ENCODE measurements at regions not wholly inside any gene's neighbourhood (a gene's known extent, or its start where the extent isn't known, plus 50 kb on each side); places are given as distances from the start of the nearest gene placed in this dataset.

GRCh38 chr6:23690453-23691049 is 435.5 kb upstream of the NRSN1 start:
- TF ChIP-seq POLR2A (IDR thresholded peaks at IDR 0.05), result no peak
- TF ChIP-seq, protein P1, sequence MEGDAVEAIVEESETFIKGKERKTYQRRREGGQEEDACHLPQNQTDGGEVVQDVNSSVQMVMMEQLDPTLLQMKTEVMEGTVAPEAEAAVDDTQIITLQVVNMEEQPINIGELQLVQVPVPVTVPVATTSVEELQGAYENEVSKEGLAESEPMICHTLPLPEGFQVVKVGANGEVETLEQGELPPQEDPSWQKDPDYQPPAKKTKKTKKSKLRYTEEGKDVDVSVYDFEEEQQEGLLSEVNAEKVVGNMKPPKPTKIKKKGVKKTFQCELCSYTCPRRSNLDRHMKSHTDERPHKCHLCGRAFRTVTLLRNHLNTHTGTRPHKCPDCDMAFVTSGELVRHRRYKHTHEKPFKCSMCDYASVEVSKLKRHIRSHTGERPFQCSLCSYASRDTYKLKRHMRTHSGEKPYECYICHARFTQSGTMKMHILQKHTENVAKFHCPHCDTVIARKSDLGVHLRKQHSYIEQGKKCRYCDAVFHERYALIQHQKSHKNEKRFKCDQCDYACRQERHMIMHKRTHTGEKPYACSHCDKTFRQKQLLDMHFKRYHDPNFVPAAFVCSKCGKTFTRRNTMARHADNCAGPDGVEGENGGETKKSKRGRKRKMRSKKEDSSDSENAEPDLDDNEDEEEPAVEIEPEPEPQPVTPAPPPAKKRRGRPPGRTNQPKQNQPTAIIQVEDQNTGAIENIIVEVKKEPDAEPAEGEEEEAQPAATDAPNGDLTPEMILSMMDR (IDR thresholded peaks at IDR 0.05), result no peak
